ENCODE measurements at regions not wholly inside any gene's neighbourhood (a gene's known extent, or its start where the extent isn't known, plus 50 kb on each side); places are given as distances from the start of the nearest gene placed in this dataset.

- TF ChIP-seq ZNF792 (tag by site-specific recombination; IDR thresholded peaks at IDR 0.05) (no peak), CTCF (tag by site-specific recombination; IDR thresholded peaks at IDR 0.05) (no peak), YY1 (tag by site-specific recombination; IDR thresholded peaks at IDR 0.05) (no peak), KLF9 (tag by site-specific recombination; IDR thresholded peaks at IDR 0.05; ENCODE audit: low read depth) (no peak)
These were observed 1247.8 kb downstream of the TYW1 start for GRCh38 chr7:68244389-68244788.

All from HEK293 (cell line).